ENCODE measurements at regions not wholly inside any gene's neighbourhood (a gene's known extent, or its start where the extent isn't known, plus 50 kb on each side); places are given as distances from the start of the nearest gene placed in this dataset.

GRCh38 chr1:81574408-81574807, 226.3 kb upstream of the ADGRL2 start:
- Mint-ChIP-seq H3K27me3 (ENCODE audit: insufficient read depth, unreplicated experiment) (peaks cover 4% of the 10 kb centered on the region), H3K4me3 (ENCODE audit: unreplicated experiment) (no peak overlapping the region), H3K27ac (ENCODE audit: unreplicated experiment) (no peak overlapping the region), H3K9me3 (ENCODE audit: unreplicated experiment) (no peaks in the 10 kb centered on the region), H3K36me3 (ENCODE audit: insufficient read depth, unreplicated experiment) (no peaks in the 10 kb centered on the region), H3K4me1 (ENCODE audit: low read depth, unreplicated experiment) (no peaks in the 10 kb centered on the region)
- BruUV-seq (replicated peaks), result no TSS peak
- Histone ChIP-seq H3K27me3 (replicated peaks; ENCODE audit: control insufficient read depth, insufficient read depth, low read length) (no peaks in the 10 kb centered on the region), H3K4me3 (ENCODE audit: low read depth, low read length) (no peak overlapping the region), H3K36me3 (ENCODE audit: control insufficient read depth, insufficient read depth, low read length) (no peaks in the 10 kb centered on the region), H3K9me3 (no peaks in the 10 kb centered on the region), H3K4me1 (no peaks in the 10 kb centered on the region)
- no peak for TF ChIP-seq CTCF (IDR thresholded peaks at IDR 0.05; ENCODE audit: insufficient read depth in 1 of 2, low read depth in 1 of 2, low read length in 1 of 2, severe bottlenecking in 1 of 2, unreplicated experiment in 1 of 2)
- no peak for DNase-seq
- ChIA-PET CTCF (no interaction called here), POLR2A (no interaction called here)
- intact Hi-C loops (cut with micrococcal nuclease; ENCODE audit: unreplicated experiment), result no loop called here

GRCh38 chr1:81573458-81573857, 227.3 kb upstream of the ADGRL2 start:
- Histone ChIP-seq H3K27me3 (replicated peaks; ENCODE audit: control insufficient read depth, insufficient read depth, low read length) (no peaks in the 10 kb centered on the region), H3K36me3 (ENCODE audit: control insufficient read depth, insufficient read depth, low read length) (no peaks in the 10 kb centered on the region), H3K9me3 (no peaks in the 10 kb centered on the region), H3K4me1 (no peaks in the 10 kb centered on the region), H3K4me3 (ENCODE audit: low read depth, low read length) (no peak overlapping the region)
- no peaks in the 10 kb centered on the region for H3K9me3 Mint-ChIP-seq (ENCODE audit: unreplicated experiment)
- no peaks in the 10 kb centered on the region for H3K4me1 Mint-ChIP-seq (ENCODE audit: low read depth, unreplicated experiment)
- H3K4me3 Mint-ChIP-seq (ENCODE audit: unreplicated experiment), result no peak overlapping the region
- no peak for TF ChIP-seq CTCF (IDR thresholded peaks at IDR 0.05; ENCODE audit: insufficient read depth in 1 of 2, low read depth in 1 of 2, low read length in 1 of 2, severe bottlenecking in 1 of 2, unreplicated experiment in 1 of 2)
- ChIA-PET POLR2A (no interaction called here), CTCF (no interaction called here)
- BruUV-seq (replicated peaks), result no TSS peak
- intact Hi-C loops (cut with micrococcal nuclease; ENCODE audit: unreplicated experiment), result no loop called here
- DNase-seq, result no peak
- H3K36me3 Mint-ChIP-seq (ENCODE audit: insufficient read depth, unreplicated experiment), result no peaks in the 10 kb centered on the region
- no peak overlapping the region for H3K27ac Mint-ChIP-seq (ENCODE audit: unreplicated experiment)
- peaks cover 4% of the 10 kb centered on the region for H3K27me3 Mint-ChIP-seq (ENCODE audit: insufficient read depth, unreplicated experiment)

GRCh38 chr1:81571946-81572345, 228.8 kb upstream of the ADGRL2 start:
- H3K9me3 Mint-ChIP-seq (ENCODE audit: unreplicated experiment), result no peaks in the 10 kb centered on the region
- peaks cover 4% of the 10 kb centered on the region for H3K27me3 Mint-ChIP-seq (ENCODE audit: insufficient read depth, unreplicated experiment)
- Histone ChIP-seq H3K9me3 (no peaks in the 10 kb centered on the region), H3K4me1 (no peaks in the 10 kb centered on the region), H3K36me3 (ENCODE audit: control insufficient read depth, insufficient read depth, low read length) (no peaks in the 10 kb centered on the region), H3K4me3 (ENCODE audit: low read depth, low read length) (no peak overlapping the region), H3K27me3 (replicated peaks; ENCODE audit: control insufficient read depth, insufficient read depth, low read length) (no peaks in the 10 kb centered on the region)
- no peaks in the 10 kb centered on the region for H3K36me3 Mint-ChIP-seq (ENCODE audit: insufficient read depth, unreplicated experiment)
- intact Hi-C loops (cut with micrococcal nuclease; ENCODE audit: unreplicated experiment), result no loop called here
- POLR2A ChIA-PET, result no interaction called here
- no peak overlapping the region for H3K27ac Mint-ChIP-seq (ENCODE audit: unreplicated experiment)
- BruUV-seq (replicated peaks), result no TSS peak
- no peaks in the 10 kb centered on the region for H3K4me1 Mint-ChIP-seq (ENCODE audit: low read depth, unreplicated experiment)
- TF ChIP-seq CTCF (IDR thresholded peaks at IDR 0.05; ENCODE audit: insufficient read depth in 1 of 2, low read depth in 1 of 2, low read length in 1 of 2, severe bottlenecking in 1 of 2, unreplicated experiment in 1 of 2), result no peak
- CTCF ChIA-PET, result no interaction called here
- no peak for DNase-seq
- H3K4me3 Mint-ChIP-seq (ENCODE audit: unreplicated experiment), result no peak overlapping the region

All from Caco-2 (cell line).